GM10266 (cell line): ENCODE measurements at regions not wholly inside any gene's neighbourhood (a gene's known extent, or its start where the extent isn't known, plus 50 kb on each side); places are given as distances from the start of the nearest gene placed in this dataset.
"Not testable (repeated sequence)": the region's sequence is repeated elsewhere in the genome, so short reads cannot be mapped to it uniquely, and the experiment has no call there.

Experiments
- DNase-seq: peaks from one replicate; pipeline ENCODE4 v3.0.0; 2012; ENCODE audit errors: extremely low spot score
- CTCF ChIP-seq: IDR thresholded peaks from 2 replicates; pipeline ENCODE4 v1.5.1; 2012; ENCODE audit warnings: mild to moderate bottlenecking, low read depth; ENCODE audit not compliant: control insufficient read depth, insufficient read depth; ENCODE audit errors: missing control alignments

- DNase-seq: no peak
- no peak for TF ChIP-seq CTCF
Observed at GRCh38 chr13:30520571-30520970, 54.8 kb upstream of the HMGB1 start.

DNA sequence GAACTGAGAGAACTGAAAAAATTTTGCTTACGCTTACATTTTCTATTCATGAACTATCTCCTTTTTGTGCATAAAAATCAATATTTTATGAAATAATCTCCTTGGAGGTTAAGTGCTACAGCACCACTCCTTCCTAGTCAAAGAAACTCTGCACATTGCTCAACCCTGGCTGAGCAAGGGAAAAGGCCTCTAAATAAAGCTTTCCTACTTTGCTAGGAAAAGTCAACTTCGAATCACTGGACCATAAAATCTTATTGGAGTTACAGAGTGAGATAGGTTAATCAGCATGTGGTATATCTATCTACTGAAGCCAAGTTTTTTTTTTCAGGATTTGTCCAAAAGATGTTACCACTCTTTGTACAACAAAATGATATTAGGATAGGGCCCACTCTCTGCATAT, 57.5 kb upstream of the HMGB1 start:
- DNase-seq: no peak
- TF ChIP-seq CTCF: no peak

DNA sequence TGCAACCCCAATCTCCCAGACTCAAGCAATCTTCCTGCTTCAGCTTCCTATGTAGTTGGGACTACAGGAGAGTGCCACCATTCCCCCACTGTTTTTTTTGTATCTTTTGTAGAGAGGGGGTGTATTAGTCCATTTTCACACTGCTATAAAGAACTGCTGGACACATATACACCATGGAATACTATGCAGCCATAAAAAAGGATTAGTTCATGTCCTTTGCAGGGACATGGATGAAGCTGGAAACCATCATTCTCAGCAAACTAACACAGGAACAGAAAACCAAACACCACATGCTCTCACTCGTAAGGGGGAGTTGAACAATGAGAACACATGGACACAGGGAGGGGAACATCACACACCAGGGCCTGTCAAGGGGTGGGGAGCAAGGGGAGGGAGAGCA, 58.1 kb upstream of the HMGB1 start:
- DNase-seq: not testable (repeated sequence)

GRCh38 chr13:30525212-30525611, 59.5 kb upstream of the HMGB1 start:
- not testable (repeated sequence) for DNase-seq

DNA sequence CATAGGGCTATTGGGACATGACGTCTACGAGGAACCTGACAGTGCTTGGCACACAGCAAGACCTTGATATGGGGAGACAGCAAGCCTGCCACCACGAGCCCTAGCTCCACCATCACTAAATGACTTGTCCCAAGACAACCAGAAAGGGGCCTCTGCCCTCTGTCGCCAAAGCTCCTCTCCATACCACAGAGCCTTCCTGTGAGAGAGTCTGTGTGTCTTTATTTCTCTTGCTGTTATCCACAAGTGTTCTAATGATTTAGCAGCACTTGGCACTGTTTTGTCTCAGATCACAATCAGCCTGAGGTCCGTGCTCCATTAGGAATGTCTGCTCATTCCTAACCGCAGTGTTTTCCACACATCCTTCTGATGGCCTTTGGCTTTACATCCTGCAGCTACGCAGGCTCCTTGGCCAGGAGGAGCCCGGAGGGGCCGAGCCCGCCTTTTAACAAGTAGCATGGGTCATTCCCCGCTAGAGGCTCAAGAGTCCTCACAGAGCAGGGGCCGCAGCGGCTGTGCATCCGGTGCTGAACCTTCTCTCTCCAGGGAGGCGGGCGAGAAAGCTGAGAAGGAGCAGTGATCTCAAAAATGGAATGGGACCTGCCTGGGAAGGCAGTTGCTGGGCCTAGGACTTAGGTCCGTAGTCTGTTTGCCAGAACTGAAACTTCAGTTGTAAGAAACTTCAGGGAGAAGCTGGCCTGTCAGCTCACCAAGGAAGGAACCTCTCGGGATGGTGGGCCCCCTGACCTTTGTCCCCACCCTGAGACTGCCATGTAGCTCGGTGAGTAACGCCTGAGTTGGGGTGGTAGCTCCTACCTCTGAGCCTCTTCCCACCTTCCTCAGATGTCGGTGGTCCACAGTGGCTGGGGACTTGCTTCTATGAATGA, 61.1 kb upstream of the HMGB1 start:
- DNase-seq: no peak

GRCh38 chr13:30529085-30529834, 63.5 kb upstream of the HMGB1 start:
- DNase-seq: peak; percentile 18
- no peak for TF ChIP-seq CTCF

More for the DNA sequence above, 61.1 kb upstream of the HMGB1 start:
- TF ChIP-seq CTCF: no peak

GRCh38 chr13:30535046-30535445, 69.3 kb upstream of the HMGB1 start:
- TF ChIP-seq CTCF: no peak
- no peak for DNase-seq

DNA sequence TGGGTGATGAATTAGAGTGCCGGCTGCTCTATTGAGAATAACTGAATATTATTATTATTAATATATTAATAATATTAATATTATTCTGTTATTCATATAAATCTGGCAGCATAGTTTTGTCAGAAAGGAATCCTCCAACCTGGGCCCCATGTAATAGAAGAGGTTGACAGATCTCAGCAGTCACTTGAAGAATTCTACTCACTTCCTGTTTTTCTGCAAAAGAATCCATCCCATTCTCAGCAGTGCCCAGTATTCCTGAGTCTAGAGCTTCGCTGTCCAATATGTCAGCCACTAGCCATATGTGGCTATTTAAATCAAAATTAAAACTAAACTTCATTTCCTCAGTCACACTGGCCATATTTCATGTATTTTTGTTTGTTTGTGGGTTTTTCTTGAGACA, 72.4 kb upstream of the USPL1 start:
- TF ChIP-seq CTCF: no peak
- DNase-seq: no peak

DNA sequence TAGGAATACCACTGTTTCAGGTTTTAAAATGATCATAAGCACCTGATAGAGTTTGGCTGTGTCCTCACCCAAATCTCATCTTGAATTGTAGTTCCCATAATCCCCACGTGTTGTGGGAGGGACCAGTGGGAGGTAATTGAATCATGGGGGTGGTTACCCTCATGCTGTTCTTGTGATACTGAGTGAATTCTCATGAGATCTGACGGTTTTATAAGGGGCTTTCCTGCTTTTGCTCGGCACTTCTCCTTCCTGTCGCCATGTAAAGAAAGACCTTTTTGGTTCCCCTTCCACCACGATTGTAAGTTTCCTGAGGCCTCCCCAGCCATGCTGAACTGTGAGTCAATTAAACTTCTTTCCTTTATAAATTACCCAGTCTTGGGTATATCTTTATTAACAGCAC, 69.7 kb upstream of the USPL1 start:
- DNase-seq: not testable (repeated sequence)
